Middle frontal gyrus (tissue), 1 donor: ENCODE measurements at regions not wholly inside any gene's neighbourhood (a gene's known extent, or its start where the extent isn't known, plus 50 kb on each side); places are given as distances from the start of the nearest gene placed in this dataset.

Source experiments
- DNase-seq: peaks from one replicate; pipeline ENCODE4 v3.0.0-alpha.2; 2015; ENCODE audit warnings: low spot score; ENCODE audit errors: extremely low spot score

GRCh38 chr2:176755537-176756135, 457.0 kb upstream of the HNRNPA3 start:
- no peak for DNase-seq

GRCh38 chr2:176758426-176758825, 454.2 kb upstream of the HNRNPA3 start:
- no peak for DNase-seq

GRCh38 chr2:176760439-176760838, 452.2 kb upstream of the HNRNPA3 start:
- DNase-seq, result no peak

- DNase-seq, result peak; percentile 34
Observed at GRCh38 chr2:176763130-176763529, 449.5 kb upstream of the HNRNPA3 start.

- no peak for DNase-seq
Observed at GRCh38 chr2:176763851-176764404, 448.7 kb upstream of the HNRNPA3 start.

GRCh38 chr2:176764921-176765320, 447.7 kb upstream of the HNRNPA3 start:
- DNase-seq, result no peak

GRCh38 chr2:176766005-176766404, 446.6 kb upstream of the HNRNPA3 start:
- no peak for DNase-seq

- no peak for DNase-seq
Observed at GRCh38 chr2:176768185-176768584, 444.4 kb upstream of the HNRNPA3 start.

- DNase-seq, result no peak
Observed at GRCh38 chr2:176769021-176769420, 443.6 kb upstream of the HNRNPA3 start.

- DNase-seq, result no peak
Observed at GRCh38 chr2:176769499-176770370, 442.9 kb upstream of the HNRNPA3 start.

GRCh38 chr2:176772816-176773215, 439.8 kb upstream of the HNRNPA3 start:
- no peak for DNase-seq

GRCh38 chr2:176774766-176775451, 437.7 kb upstream of the HNRNPA3 start:
- no peak for DNase-seq

GRCh38 chr2:176777262-176777661, 435.3 kb upstream of the HNRNPA3 start:
- DNase-seq, result no peak

- DNase-seq, result no peak
Observed at GRCh38 chr2:176779917-176780316, 432.7 kb upstream of the HNRNPA3 start.

- DNase-seq, result peak; percentile 34
Observed at GRCh38 chr2:176780348-176780747, 432.2 kb upstream of the HNRNPA3 start.

- DNase-seq, result no peak
Observed at GRCh38 chr2:176781570-176782217, 430.9 kb upstream of the HNRNPA3 start.

GRCh38 chr2:176784633-176785200, 427.9 kb upstream of the HNRNPA3 start:
- no peak for DNase-seq

GRCh38 chr2:176789751-176790150, 422.8 kb upstream of the HNRNPA3 start:
- DNase-seq, result no peak

- no peak for DNase-seq
Observed at GRCh38 chr2:176790468-176790867, 422.1 kb upstream of the HNRNPA3 start.

- no peak for DNase-seq
Observed at GRCh38 chr2:176793792-176794191, 418.8 kb upstream of the HNRNPA3 start.

- no peak for DNase-seq
Observed at GRCh38 chr2:176794392-176794791, 418.2 kb upstream of the HNRNPA3 start.
